ENCODE measurements at regions not wholly inside any gene's neighbourhood (a gene's known extent, or its start where the extent isn't known, plus 50 kb on each side); places are given as distances from the start of the nearest gene placed in this dataset.

DNA sequence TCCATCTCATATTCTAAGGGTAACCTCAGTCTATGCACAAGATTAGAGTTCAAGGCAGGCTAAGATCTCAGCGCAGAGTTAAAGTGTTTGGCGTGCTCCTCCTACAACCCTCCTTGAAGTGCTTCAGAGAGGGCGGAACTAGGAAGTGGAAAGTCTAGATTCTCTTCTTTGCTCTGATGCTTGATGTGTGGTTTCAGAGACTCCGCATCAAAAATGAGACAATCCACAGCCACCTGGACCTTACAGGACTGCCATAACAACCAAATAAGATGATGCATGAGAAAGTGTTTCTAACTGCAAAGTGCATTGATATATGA is 161.3 kb upstream of the ATP11B start:
- TF ChIP-seq, protein P1, sequence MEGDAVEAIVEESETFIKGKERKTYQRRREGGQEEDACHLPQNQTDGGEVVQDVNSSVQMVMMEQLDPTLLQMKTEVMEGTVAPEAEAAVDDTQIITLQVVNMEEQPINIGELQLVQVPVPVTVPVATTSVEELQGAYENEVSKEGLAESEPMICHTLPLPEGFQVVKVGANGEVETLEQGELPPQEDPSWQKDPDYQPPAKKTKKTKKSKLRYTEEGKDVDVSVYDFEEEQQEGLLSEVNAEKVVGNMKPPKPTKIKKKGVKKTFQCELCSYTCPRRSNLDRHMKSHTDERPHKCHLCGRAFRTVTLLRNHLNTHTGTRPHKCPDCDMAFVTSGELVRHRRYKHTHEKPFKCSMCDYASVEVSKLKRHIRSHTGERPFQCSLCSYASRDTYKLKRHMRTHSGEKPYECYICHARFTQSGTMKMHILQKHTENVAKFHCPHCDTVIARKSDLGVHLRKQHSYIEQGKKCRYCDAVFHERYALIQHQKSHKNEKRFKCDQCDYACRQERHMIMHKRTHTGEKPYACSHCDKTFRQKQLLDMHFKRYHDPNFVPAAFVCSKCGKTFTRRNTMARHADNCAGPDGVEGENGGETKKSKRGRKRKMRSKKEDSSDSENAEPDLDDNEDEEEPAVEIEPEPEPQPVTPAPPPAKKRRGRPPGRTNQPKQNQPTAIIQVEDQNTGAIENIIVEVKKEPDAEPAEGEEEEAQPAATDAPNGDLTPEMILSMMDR (IDR thresholded peaks at IDR 0.05; ENCODE audit: extremely low read depth in 1 of 2, insufficient read depth in 1 of 2, low read depth in 1 of 2, low read length in 2 of 2): no peak
- TF ChIP-seq POLR2A (IDR thresholded peaks at IDR 0.05; ENCODE audit: low read depth, low read length): no peak
- no peak for TF ChIP-seq POLR2AphosphoS5 (IDR thresholded peaks at IDR 0.05; ENCODE audit: insufficient read depth, low read depth, low read length)
- TF ChIP-seq EZH2 (IDR thresholded peaks at IDR 0.05; ENCODE audit: borderline replicate concordance, low read depth, low read length, severe bottlenecking): no peak
- TF ChIP-seq, protein P2, sequence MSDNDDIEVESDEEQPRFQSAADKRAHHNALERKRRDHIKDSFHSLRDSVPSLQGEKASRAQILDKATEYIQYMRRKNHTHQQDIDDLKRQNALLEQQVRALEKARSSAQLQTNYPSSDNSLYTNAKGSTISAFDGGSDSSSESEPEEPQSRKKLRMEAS (IDR thresholded peaks at IDR 0.05; ENCODE audit: insufficient read depth, insufficient read length): no peak
- no peak for TF ChIP-seq FOS (IDR thresholded peaks at IDR 0.05; ENCODE audit: borderline replicate concordance, insufficient read depth, low read length)
